Adipocyte (in vitro differentiated cells): ENCODE measurements at regions not wholly inside any gene's neighbourhood (a gene's known extent, or its start where the extent isn't known, plus 50 kb on each side); places are given as distances from the start of the nearest gene placed in this dataset.

Source experiments
- DNase-seq: peaks from one replicate; pipeline ENCODE4 v3.0.0-alpha.2; 2015; ENCODE audit warnings: low read depth
- H3K27me3 ChIP-seq: replicated peaks from 2 replicates; pipeline ENCODE4 v1.7.0; 2013; ENCODE audit warnings: mild to moderate bottlenecking, low read length, moderate library complexity; ENCODE audit not compliant: control insufficient read depth, insufficient read depth
- H3K36me3 ChIP-seq: 2 replicates; pipeline ENCODE4 v1.7.0; 2013; ENCODE audit warnings: low read length, mild to moderate bottlenecking, moderate library complexity; ENCODE audit not compliant: control insufficient read depth, insufficient read depth, severe bottlenecking
- H3K4me1 ChIP-seq: 2 replicates; pipeline ENCODE4 v1.7.0; 2013; ENCODE audit warnings: mild to moderate bottlenecking, low read length, moderate library complexity; ENCODE audit not compliant: control insufficient read depth, insufficient read depth
- H3K4me3 ChIP-seq: 2 replicates; pipeline ENCODE4 v1.7.0; 2013; ENCODE audit warnings: mild to moderate bottlenecking, low read length, moderate library complexity
- H3K9ac ChIP-seq: 2 replicates; pipeline ENCODE4 v1.7.0; 2013; ENCODE audit warnings: mild to moderate bottlenecking, low read length, moderate library complexity
- H3K9me3 ChIP-seq: 2 replicates; pipeline ENCODE4 v1.7.0; 2013; ENCODE audit warnings: mild to moderate bottlenecking, low read length, moderate library complexity; ENCODE audit not compliant: control insufficient read depth

GRCh38 chr2:120869730-120870466 lies 134.2 kb downstream of the GLI2 start:
- H3K9me3 ChIP-seq, result no peaks in the 10 kb centered on the region
- no peak for DNase-seq
- H3K36me3 ChIP-seq, result no peaks in the 10 kb centered on the region
- H3K27me3 ChIP-seq, result no peaks in the 10 kb centered on the region
- H3K4me1 ChIP-seq, result peaks cover 37% of the 10 kb centered on the region
- no peak overlapping the region for H3K9ac ChIP-seq
- no peak overlapping the region for H3K4me3 ChIP-seq

DNA sequence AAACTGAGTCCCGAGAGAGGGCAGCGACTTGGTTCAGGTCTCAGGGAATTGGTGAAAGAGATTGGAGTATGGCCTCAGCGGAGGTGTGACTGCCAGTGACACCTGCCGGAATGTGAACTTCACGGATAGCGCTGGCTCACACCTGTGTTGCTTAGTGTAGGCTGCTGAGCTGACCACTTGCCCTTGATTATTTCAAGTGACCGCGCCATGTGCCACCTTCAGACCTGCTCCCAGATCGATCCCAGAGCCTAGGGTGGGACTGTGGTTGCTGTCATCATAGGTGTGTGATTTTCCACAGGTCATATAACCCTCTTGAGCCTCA lies 134.8 kb downstream of the GLI2 start:
- Histone ChIP-seq H3K4me1 (peaks cover 39% of the 10 kb centered on the region), H3K9me3 (no peaks in the 10 kb centered on the region), H3K36me3 (no peaks in the 10 kb centered on the region), H3K27me3 (no peaks in the 10 kb centered on the region), H3K4me3 (no peak overlapping the region), H3K9ac (no peak overlapping the region)
- DNase-seq, result no peak

DNA sequence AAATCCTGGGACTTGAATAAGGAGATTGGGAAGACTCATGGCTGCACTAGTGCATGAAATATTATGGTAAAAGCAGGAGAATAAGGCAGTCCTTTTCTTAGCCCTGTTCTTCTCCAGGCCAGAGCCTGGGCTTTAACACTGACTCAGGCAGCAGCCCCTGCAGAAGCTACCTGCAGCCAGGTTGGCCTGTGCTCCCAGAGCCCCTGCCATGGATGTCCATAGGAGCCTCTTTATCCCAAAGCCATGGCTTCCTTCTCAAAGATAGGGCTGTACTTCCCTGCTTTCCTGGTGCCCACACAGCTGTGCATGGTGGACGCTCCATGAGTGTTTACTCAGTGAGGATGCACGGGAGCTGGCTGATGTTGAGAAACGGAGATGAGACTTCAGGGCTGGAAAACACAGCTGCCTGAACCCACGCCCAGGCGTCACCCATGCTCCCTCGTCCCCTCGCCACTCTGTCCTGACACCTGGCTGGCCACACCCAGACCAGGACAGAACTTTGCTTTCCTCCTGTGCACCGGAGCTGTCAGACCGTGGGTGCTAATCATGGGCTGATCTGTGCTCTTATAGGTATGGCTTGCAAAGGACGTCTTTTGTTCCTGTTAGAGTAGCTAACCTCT lies 135.5 kb downstream of the GLI2 start:
- no peak overlapping the region for H3K4me3 ChIP-seq
- peaks cover 42% of the 10 kb centered on the region for H3K4me1 ChIP-seq
- no peaks in the 10 kb centered on the region for H3K27me3 ChIP-seq
- H3K9me3 ChIP-seq, result no peaks in the 10 kb centered on the region
- no peak overlapping the region for H3K9ac ChIP-seq
- DNase-seq, result no peak
- no peaks in the 10 kb centered on the region for H3K36me3 ChIP-seq

DNA sequence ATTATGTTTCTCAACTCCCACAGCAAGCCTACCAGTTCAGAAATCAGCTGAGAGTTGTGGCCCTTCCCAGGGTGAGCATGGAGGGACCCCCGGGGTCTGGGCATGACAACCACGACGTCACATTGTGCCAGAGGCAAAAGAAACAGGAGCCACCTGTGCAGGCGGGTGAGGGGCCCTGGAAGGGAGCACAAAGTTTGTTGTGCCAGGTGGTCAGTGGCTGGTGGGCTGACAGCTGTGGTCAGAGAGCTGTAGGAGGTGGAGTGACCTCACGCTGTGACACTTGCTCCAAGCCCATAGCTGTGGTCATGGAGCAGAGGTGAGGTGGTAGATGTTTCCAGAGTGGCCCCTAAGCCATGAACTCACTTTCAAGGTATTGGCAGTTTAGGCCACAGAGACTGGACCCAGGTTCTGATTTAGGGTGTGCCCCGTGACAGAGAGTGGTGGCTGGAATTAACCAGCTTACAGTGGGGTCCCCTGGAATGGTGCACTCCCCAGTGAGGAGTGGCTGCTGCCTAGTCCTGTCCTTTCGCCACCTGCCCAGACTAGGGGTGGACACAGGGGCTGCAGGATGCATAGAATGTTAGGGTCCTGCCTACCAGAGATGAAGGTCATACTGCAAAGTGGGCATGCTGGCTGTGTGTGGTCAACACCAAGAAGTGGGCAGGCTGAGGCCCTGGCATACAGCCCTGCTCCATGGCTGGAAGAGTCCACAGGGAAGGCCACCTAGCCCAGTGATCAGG lies 136.4 kb downstream of the GLI2 start:
- DNase-seq, result no peak
- Histone ChIP-seq H3K4me1 (peaks cover 37% of the 10 kb centered on the region), H3K36me3 (no peaks in the 10 kb centered on the region)

DNA sequence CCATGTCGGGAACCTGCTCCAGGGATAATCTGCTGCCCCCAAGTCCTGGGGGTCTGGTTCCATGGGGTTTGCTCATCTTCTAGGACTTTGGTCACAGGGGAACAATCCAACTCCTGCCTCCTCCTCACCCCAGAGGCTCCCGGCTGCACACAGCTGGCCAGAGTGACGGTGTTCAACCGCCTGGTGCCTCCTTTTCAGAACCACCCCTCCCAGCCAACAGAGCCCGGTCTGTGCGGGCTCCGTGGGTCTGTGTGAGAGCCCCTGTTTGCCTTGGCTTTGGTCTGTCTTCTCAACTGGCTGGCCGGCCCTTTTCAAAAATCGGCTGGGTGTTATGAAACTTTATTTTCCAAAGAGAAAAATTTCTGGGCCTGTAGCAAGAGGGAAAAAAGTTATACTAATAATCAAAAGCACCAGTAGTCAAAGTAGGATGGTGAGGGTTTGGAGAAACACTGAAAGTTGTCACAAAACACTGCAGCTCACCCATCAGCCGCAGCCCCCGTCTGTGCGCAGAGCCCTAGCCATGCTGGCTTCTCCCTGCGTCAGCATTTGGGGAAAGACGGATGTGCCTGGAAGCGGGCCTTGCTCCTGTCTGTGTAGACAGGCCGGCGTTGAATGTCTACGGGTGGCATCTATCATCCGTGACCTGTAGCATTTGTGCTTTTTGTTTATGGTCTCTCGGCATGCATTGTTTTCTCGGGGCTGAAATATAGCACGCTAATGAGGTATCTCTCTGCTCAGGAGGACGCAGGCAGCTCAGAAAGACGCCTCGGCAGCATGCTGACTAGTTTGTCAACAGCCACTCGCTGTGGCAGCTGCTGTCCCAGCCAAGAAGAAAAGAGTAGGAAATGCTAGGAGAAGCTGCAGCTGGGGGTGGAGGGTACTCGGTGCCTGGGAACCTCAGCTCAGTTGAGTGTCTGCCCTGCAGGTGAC lies 138.6 kb downstream of the GLI2 start:
- Histone ChIP-seq H3K4me3 (no peak overlapping the region), H3K27me3 (no peaks in the 10 kb centered on the region), H3K36me3 (no peaks in the 10 kb centered on the region), H3K4me1 (peaks cover 22% of the 10 kb centered on the region), H3K9me3 (no peaks in the 10 kb centered on the region), H3K9ac (no peak overlapping the region)
- DNase-seq, result no peak

More for the DNA sequence above, 136.4 kb downstream of the GLI2 start:
- Histone ChIP-seq H3K4me3 (no peak overlapping the region), H3K9ac (no peak overlapping the region), H3K27me3 (no peaks in the 10 kb centered on the region), H3K9me3 (no peaks in the 10 kb centered on the region)

GRCh38 chr2:120874888-120875275 lies 139.2 kb downstream of the GLI2 start:
- H3K4me1 ChIP-seq, result peaks cover 18% of the 10 kb centered on the region
- no peaks in the 10 kb centered on the region for H3K36me3 ChIP-seq
- no peak overlapping the region for H3K4me3 ChIP-seq
- no peaks in the 10 kb centered on the region for H3K9me3 ChIP-seq
- no peak for DNase-seq
- H3K9ac ChIP-seq, result no peak overlapping the region
- H3K27me3 ChIP-seq, result no peaks in the 10 kb centered on the region

- no peak for DNase-seq
- Histone ChIP-seq H3K4me3 (no peak overlapping the region), H3K9me3 (no peaks in the 10 kb centered on the region), H3K27me3 (no peaks in the 10 kb centered on the region), H3K36me3 (no peaks in the 10 kb centered on the region), H3K9ac (no peak overlapping the region), H3K4me1 (peaks cover 16% of the 10 kb centered on the region)
Observed at GRCh38 chr2:120875431-120875830, 139.8 kb downstream of the GLI2 start.

DNA sequence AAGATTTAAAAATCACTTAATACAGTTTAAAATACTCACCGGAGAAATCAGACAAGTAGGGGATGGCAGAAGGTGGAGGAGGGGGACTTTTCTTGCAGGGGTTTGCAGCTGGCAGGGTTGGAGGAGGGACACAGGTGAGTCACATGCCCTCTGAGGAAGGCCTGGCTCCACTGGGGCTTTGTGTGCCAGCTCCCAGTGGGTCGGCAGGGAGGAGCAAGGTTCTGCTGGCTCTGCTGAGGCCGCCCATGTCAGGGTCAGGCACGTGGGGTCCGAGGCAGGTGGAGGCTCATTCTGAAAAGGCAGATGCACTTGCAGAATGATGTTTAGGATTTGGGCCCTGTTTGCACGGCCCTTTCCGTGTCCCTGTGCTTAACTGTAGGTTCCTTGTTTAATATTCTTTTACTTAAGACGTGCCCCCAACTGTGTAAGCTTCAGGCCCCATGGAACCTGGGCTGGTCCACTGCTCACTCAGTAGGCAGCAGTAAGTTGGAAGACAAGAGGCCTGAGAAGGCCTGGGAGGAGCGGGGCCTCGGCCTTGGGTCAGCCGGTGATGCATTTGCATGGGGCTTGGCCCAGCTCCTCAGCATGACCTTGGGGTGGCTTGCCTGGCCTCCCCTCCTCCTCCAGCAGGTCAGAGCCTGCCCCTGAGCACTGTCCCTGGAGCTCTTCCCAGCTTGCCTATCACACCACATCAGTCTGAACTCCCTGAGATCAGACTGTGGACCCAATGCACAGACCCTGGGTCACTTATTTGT lies 141.0 kb downstream of the GLI2 start:
- H3K4me1 ChIP-seq, result peaks cover 16% of the 10 kb centered on the region
- no peaks in the 10 kb centered on the region for H3K36me3 ChIP-seq
- no peak overlapping the region for H3K4me3 ChIP-seq
- H3K27me3 ChIP-seq, result no peaks in the 10 kb centered on the region
- H3K9me3 ChIP-seq, result no peaks in the 10 kb centered on the region
- no peak overlapping the region for H3K9ac ChIP-seq
- DNase-seq, result no peak

DNA sequence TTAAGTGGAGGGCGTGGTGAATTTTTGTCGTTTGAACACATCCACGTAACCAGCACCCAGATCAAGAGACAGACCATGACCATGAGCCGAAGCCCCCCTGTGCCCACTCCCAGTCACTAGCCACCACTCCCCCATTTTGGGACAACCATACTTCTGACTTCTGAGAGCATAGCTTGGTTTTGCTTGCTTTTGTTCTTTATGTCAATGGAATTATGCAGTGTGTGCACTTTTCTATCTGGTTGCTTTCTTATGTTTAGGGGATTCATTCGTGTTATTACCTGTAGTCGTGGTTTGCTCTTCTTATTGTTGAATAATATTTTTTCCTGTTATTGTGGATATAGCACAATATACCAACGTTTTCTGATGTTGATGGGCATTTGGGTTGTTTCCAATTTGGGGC lies 141.7 kb downstream of the GLI2 start:
- Histone ChIP-seq H3K9ac (no peak overlapping the region), H3K27me3 (no peaks in the 10 kb centered on the region), H3K4me1 (peaks cover 21% of the 10 kb centered on the region), H3K9me3 (no peaks in the 10 kb centered on the region), H3K4me3 (no peak overlapping the region), H3K36me3 (no peaks in the 10 kb centered on the region)
- no peak for DNase-seq

DNA sequence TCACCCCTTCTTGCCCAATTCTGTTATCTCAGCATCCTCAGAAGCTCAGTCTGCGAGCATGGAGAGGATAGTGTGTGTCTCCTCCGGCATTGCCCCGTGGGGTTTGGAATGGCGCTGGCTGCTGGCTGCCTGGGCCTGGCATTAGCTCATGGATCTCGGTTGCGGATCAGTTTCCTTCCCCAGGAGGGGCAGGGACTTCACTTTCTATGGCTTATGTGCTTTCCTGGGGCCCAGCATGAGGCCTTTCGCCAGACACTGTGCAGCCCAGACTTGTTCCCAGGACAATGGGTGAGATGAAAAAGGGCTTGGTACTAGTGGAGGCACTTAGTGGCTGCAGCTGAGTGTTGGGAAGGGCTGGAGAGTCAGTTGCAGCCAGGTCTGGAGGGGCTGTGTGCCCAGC lies 143.3 kb downstream of the GLI2 start:
- no peak for DNase-seq
- Histone ChIP-seq H3K9me3 (no peaks in the 10 kb centered on the region), H3K27me3 (no peaks in the 10 kb centered on the region), H3K36me3 (no peaks in the 10 kb centered on the region), H3K4me1 (peaks cover 24% of the 10 kb centered on the region), H3K4me3 (no peak overlapping the region), H3K9ac (no peak overlapping the region)
